ENCODE measurements at regions not wholly inside any gene's neighbourhood (a gene's known extent, or its start where the extent isn't known, plus 50 kb on each side); places are given as distances from the start of the nearest gene placed in this dataset.
"Not testable (repeated sequence)": the region's sequence is repeated elsewhere in the genome, so short reads cannot be mapped to it uniquely, and the experiment has no call there.

- DNase-seq (ENCODE audit: low read depth) = no peak
Observed at GRCh38 chrX:16347968-16348670, 180.8 kb downstream of the MAGEB17 start.

GRCh38 chrX:16357902-16358301 is 190.6 kb downstream of the MAGEB17 start:
- no peak for DNase-seq (ENCODE audit: low read depth)
- no peak for TF ChIP-seq CTCF (IDR thresholded peaks at IDR 0.05; ENCODE audit: insufficient read depth, low read length)
- no peak overlapping the region for H3K4me3 ChIP-seq (ENCODE audit: low read depth, low read length)

More at GRCh38 chrX:16347968-16348670, 180.8 kb downstream of the MAGEB17 start:
- no peak overlapping the region for H3K4me3 ChIP-seq (ENCODE audit: low read depth, low read length)
- TF ChIP-seq CTCF (IDR thresholded peaks at IDR 0.05; ENCODE audit: insufficient read depth, low read length) = no peak

- not testable (repeated sequence) for DNase-seq (ENCODE audit: low read depth); H3K4me3 ChIP-seq (ENCODE audit: low read depth, low read length)
Observed at GRCh38 chrX:16360056-16360455, 192.8 kb downstream of the MAGEB17 start.

GRCh38 chrX:16368696-16369095 is 201.4 kb downstream of the MAGEB17 start:
- no peak for DNase-seq (ENCODE audit: low read depth)
- no peak overlapping the region for H3K4me3 ChIP-seq (ENCODE audit: low read depth, low read length)
- no peak for TF ChIP-seq CTCF (IDR thresholded peaks at IDR 0.05; ENCODE audit: insufficient read depth, low read length)

- no peak for DNase-seq (ENCODE audit: low read depth)
- no peak overlapping the region for H3K4me3 ChIP-seq (ENCODE audit: low read depth, low read length)
- TF ChIP-seq CTCF (IDR thresholded peaks at IDR 0.05; ENCODE audit: insufficient read depth, low read length) = no peak
Observed at GRCh38 chrX:16376056-16376455, 208.8 kb downstream of the MAGEB17 start.

- no peak overlapping the region for H3K4me3 ChIP-seq (ENCODE audit: low read depth, low read length)
- no peak for TF ChIP-seq CTCF (IDR thresholded peaks at IDR 0.05; ENCODE audit: insufficient read depth, low read length)
- DNase-seq (ENCODE audit: low read depth) = no peak
Observed at GRCh38 chrX:16386126-16386525, 218.8 kb downstream of the MAGEB17 start.

- no peak for TF ChIP-seq CTCF (IDR thresholded peaks at IDR 0.05; ENCODE audit: insufficient read depth, low read length)
- no peak overlapping the region for H3K4me3 ChIP-seq (ENCODE audit: low read depth, low read length)
- DNase-seq (ENCODE audit: low read depth) = no peak
Observed at GRCh38 chrX:16392597-16392996, 225.3 kb downstream of the MAGEB17 start.

Data from fibroblast of the aortic adventitia (primary cell).